Spleen (tissue), 7 donors: ENCODE measurements at regions not wholly inside any gene's neighbourhood (a gene's known extent, or its start where the extent isn't known, plus 50 kb on each side); places are given as distances from the start of the nearest gene placed in this dataset.

Experiments
- POLR2A ChIP-seq, 3 donors: fragments of 450-650 bp; IDR thresholded peaks; one replicate each; pipeline ENCODE4 v1.5.1; 2017; ENCODE audit warnings: antibody characterized with exemption in 3 of 3, mild to moderate bottlenecking in 1 of 3
- TF ChIP-seq, protein P1 (sequence below), 11 experiments: fragments of 200-600 bp in 7 of 11; fragments of 450-650 bp in 4 of 11; sonication (generic) in 4 of 11; IDR thresholded peaks in 8 of 11; conservative IDR thresholded peaks in 3 of 11; 1 replicate in 7 of 11; 2 replicates in 4 of 11; pipeline versions ENCODE4 v1.4.0 to v1.8.0; 2016 to 2021; ENCODE audit warnings: antibody characterized with exemption in 11 of 11, inconsistent platforms in 4 of 11, mild to moderate bottlenecking in 1 of 11
- donor health status: DM: no; HTN: no; CAD: no; lungs with moderate emphysema.
- donor health status: DM: no; HTN: no; CAD: no.
- donor health status: DM: no; HTN: no; CAD: no.

- TF ChIP-seq POLR2A (IDR thresholded peaks at IDR 0.05), result no peak
- TF ChIP-seq, protein P1, sequence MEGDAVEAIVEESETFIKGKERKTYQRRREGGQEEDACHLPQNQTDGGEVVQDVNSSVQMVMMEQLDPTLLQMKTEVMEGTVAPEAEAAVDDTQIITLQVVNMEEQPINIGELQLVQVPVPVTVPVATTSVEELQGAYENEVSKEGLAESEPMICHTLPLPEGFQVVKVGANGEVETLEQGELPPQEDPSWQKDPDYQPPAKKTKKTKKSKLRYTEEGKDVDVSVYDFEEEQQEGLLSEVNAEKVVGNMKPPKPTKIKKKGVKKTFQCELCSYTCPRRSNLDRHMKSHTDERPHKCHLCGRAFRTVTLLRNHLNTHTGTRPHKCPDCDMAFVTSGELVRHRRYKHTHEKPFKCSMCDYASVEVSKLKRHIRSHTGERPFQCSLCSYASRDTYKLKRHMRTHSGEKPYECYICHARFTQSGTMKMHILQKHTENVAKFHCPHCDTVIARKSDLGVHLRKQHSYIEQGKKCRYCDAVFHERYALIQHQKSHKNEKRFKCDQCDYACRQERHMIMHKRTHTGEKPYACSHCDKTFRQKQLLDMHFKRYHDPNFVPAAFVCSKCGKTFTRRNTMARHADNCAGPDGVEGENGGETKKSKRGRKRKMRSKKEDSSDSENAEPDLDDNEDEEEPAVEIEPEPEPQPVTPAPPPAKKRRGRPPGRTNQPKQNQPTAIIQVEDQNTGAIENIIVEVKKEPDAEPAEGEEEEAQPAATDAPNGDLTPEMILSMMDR (IDR thresholded peaks at IDR 0.05 in 8 of 11, conservative IDR thresholded peaks at IDR 0.05 in 3 of 11), result no peak
These were observed 322.8 kb upstream of the CTNNB1 start for GRCh38 chr3:40876496-40876895.
